MM.1S (cell line): ENCODE measurements at regions not wholly inside any gene's neighbourhood (a gene's known extent, or its start where the extent isn't known, plus 50 kb on each side); places are given as distances from the start of the nearest gene placed in this dataset.
A peak's percentile ranks its signal among the peaks of the same experiment; 100 is the strongest.
"Not testable (repeated sequence)": the region's sequence is repeated elsewhere in the genome, so short reads cannot be mapped to it uniquely, and the experiment has no call there.

Source experiments
- DNase-seq: peaks from one replicate; pipeline ENCODE4 v3.0.0-alpha.2; 2015
- H2AFZ ChIP-seq: fragments of 300-600 bp; sonication (generic); 2 replicates; pipeline ENCODE4 v1.6.0; 2016; ENCODE audit warnings: antibody characterized with exemption, low read length
- H3F3A ChIP-seq: fragments of 300-600 bp; sonication (generic); 2 replicates; pipeline ENCODE4 v1.6.1; 2016; ENCODE audit warnings: mild to moderate bottlenecking, antibody characterized with exemption, low read length, moderate library complexity, mixed read lengths; ENCODE audit not compliant: insufficient read depth
- H3K27ac ChIP-seq: fragments of 300-600 bp; sonication (generic); 2 replicates; pipeline ENCODE4 v1.5.1; 2016; ENCODE audit warnings: mild to moderate bottlenecking, low read length
- H3K27me3 ChIP-seq: fragments of 300-600 bp; sonication (generic); replicated peaks from 2 replicates; pipeline ENCODE4 v1.6.0; 2016; ENCODE audit warnings: low read length; ENCODE audit not compliant: insufficient read depth
- H3K36me3 ChIP-seq: fragments of 300-600 bp; sonication (generic); replicated peaks from 2 replicates; pipeline ENCODE4 v1.6.1; 2016; ENCODE audit warnings: mild to moderate bottlenecking, low read length, mixed read lengths; ENCODE audit not compliant: insufficient read depth
- H3K4me1 ChIP-seq: fragments of 300-600 bp; sonication (generic); 2 replicates; pipeline ENCODE4 v1.6.1; 2016; ENCODE audit warnings: low read length, mixed read lengths
- H3K4me2 ChIP-seq: fragments of 300-600 bp; sonication (generic); 2 replicates; pipeline ENCODE4 v1.6.0; 2016; ENCODE audit warnings: low read depth, low read length
- H3K4me3 ChIP-seq: fragments of 300-600 bp; sonication (generic); 2 replicates; pipeline ENCODE4 v1.5.1; 2016; ENCODE audit warnings: low read length, mixed read lengths
- H3K79me2 ChIP-seq: fragments of 300-600 bp; sonication (generic); 2 replicates; pipeline ENCODE4 v1.6.1; 2016; ENCODE audit warnings: mixed run types, low read length, mixed read lengths
- H3K9ac ChIP-seq: fragments of 300-600 bp; sonication (generic); 2 replicates; pipeline ENCODE4 v1.6.1; 2016; ENCODE audit warnings: low read length, mixed read lengths
- H3K9me2 ChIP-seq: fragments of 300-600 bp; sonication (generic); replicated peaks from 2 replicates; pipeline ENCODE4 v1.6.1; 2016; ENCODE audit warnings: mild to moderate bottlenecking, low read length, mixed read lengths; ENCODE audit not compliant: insufficient read depth
- H3K9me3 ChIP-seq: fragments of 300-600 bp; sonication (generic); replicated peaks from 2 replicates; pipeline ENCODE4 v1.6.1; 2016; ENCODE audit warnings: mild to moderate bottlenecking, low read length, mixed read lengths; ENCODE audit not compliant: insufficient read depth
- H4K20me1 ChIP-seq: fragments of 300-600 bp; sonication (generic); 2 replicates; pipeline ENCODE4 v1.6.1; 2016; ENCODE audit warnings: mild to moderate bottlenecking, low read length, moderate library complexity, mixed read lengths; ENCODE audit not compliant: insufficient read depth
- EZH2 ChIP-seq: fragments of 300-600 bp; sonication (generic); optimal IDR thresholded peaks from 2 replicates; pipeline ENCODE3; 2017; ENCODE audit warnings: low read depth, mild to moderate bottlenecking, antibody characterized with exemption, low read length, mixed read lengths
- EZH2phosphoT487 ChIP-seq: fragments of 300-600 bp; sonication (generic); IDR thresholded peaks from 2 replicates; pipeline ENCODE4 v1.6.1; 2018; ENCODE audit warnings: antibody characterized with exemption, low read length
- TF ChIP-seq, protein P1 (sequence below): fragments of 300-600 bp; sonication (generic); IDR thresholded peaks from 2 replicates; pipeline ENCODE4 v1.5.1; 2016; ENCODE audit warnings: antibody characterized with exemption, low read length, mixed read lengths

DNA sequence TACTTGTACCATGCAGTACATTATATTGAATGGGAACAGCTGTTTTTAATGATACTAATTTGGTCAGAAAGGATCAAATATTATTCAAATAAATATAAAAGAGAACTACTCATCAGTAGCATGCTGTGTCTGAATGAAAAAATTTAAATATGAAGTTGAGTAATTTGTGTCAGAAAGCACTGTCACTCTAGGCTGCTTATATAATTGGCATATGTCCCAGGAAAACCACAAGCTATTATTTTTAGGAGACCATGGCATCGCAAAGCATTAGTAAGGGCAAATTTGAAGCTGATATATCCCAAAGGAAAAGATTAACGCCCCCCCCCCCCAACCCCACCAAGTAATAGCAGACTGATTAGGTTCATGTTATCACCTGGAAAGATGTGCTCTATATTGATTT, 388.5 kb upstream of the SPANXN4 start:
- Histone ChIP-seq H3K4me3 (no peak overlapping the region), H3K79me2 (no peaks in the 10 kb centered on the region), H3K9me2 (no peaks in the 10 kb centered on the region), H4K20me1 (no peaks in the 10 kb centered on the region), H3K4me2 (no peak overlapping the region), H3K36me3 (no peaks in the 10 kb centered on the region), H3K27ac (no peak overlapping the region), H3K27me3 (no peaks in the 10 kb centered on the region), H3K9ac (no peak overlapping the region), H2AFZ (no peak overlapping the region), H3K9me3 (no peaks in the 10 kb centered on the region), H3K4me1 (no peaks in the 10 kb centered on the region), H3F3A (no peaks in the 10 kb centered on the region)
- no peak for DNase-seq
- TF ChIP-seq EZH2: no peak
- TF ChIP-seq, protein P1, sequence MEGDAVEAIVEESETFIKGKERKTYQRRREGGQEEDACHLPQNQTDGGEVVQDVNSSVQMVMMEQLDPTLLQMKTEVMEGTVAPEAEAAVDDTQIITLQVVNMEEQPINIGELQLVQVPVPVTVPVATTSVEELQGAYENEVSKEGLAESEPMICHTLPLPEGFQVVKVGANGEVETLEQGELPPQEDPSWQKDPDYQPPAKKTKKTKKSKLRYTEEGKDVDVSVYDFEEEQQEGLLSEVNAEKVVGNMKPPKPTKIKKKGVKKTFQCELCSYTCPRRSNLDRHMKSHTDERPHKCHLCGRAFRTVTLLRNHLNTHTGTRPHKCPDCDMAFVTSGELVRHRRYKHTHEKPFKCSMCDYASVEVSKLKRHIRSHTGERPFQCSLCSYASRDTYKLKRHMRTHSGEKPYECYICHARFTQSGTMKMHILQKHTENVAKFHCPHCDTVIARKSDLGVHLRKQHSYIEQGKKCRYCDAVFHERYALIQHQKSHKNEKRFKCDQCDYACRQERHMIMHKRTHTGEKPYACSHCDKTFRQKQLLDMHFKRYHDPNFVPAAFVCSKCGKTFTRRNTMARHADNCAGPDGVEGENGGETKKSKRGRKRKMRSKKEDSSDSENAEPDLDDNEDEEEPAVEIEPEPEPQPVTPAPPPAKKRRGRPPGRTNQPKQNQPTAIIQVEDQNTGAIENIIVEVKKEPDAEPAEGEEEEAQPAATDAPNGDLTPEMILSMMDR: no peak
- TF ChIP-seq EZH2phosphoT487: no peak

DNA sequence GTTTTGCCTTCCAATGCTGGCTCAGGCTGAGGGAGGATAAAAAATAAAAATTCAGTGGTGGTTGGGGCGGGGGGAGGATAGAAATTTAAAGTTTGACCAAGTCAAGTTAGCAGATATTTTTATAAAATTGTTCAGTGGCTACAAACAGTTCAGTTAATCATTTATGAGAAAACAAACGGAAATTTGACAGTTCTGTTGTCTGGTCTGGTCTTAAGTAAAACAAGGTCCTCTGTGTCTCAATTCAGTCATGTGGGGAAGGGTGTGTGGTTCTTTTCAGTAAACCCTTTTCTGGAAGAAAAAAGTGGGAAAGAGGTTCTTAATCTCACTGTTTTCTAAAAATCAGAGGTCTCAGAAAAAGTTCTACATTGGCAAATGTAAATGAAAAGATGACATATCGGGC, 409.1 kb upstream of the SPANXN4 start:
- H3K36me3 ChIP-seq: no peaks in the 10 kb centered on the region
- H2AFZ ChIP-seq: no peak overlapping the region
- H3K9me2 ChIP-seq: no peaks in the 10 kb centered on the region
- DNase-seq: no peak
- H3K4me1 ChIP-seq: no peaks in the 10 kb centered on the region
- TF ChIP-seq EZH2phosphoT487 (no peak), EZH2 (no peak)
- TF ChIP-seq, protein P1: no peak
- no peaks in the 10 kb centered on the region for H3K79me2 ChIP-seq
- no peak overlapping the region for H3K4me3 ChIP-seq
- H4K20me1 ChIP-seq: no peaks in the 10 kb centered on the region
- no peaks in the 10 kb centered on the region for H3K27me3 ChIP-seq
- H3F3A ChIP-seq: no peaks in the 10 kb centered on the region
- H3K9me3 ChIP-seq: no peaks in the 10 kb centered on the region
- H3K4me2 ChIP-seq: no peak overlapping the region
- no peak overlapping the region for H3K9ac ChIP-seq
- no peak overlapping the region for H3K27ac ChIP-seq

DNA sequence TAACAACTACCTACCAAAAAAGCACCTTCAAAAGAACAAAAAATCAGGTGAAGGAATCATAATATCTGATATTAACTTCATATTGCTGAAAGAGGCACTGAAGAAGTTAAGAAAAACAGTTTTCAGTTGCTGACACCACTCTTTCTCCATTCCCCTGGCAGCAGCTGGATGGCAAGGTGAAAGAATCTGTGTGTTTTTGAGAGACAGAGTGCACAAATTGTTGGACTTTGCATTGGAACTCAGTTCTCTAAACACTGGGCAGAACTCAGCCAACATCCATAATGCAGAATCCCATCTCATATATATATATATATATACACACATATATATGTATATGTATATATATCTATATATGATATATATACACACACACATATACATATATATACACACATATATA, 408.3 kb upstream of the MAGEC2 start:
- H3K4me3 ChIP-seq: no peak overlapping the region
- no peaks in the 10 kb centered on the region for H3K36me3 ChIP-seq
- no peak overlapping the region for H3K4me2 ChIP-seq
- no peaks in the 10 kb centered on the region for H3K79me2 ChIP-seq
- H2AFZ ChIP-seq: no peak overlapping the region
- no peak for DNase-seq
- H3F3A ChIP-seq: no peaks in the 10 kb centered on the region
- H3K4me1 ChIP-seq: no peaks in the 10 kb centered on the region
- H4K20me1 ChIP-seq: no peaks in the 10 kb centered on the region
- H3K9me3 ChIP-seq: no peaks in the 10 kb centered on the region
- no peak overlapping the region for H3K27ac ChIP-seq
- no peak overlapping the region for H3K9ac ChIP-seq
- TF ChIP-seq EZH2 (no peak), EZH2phosphoT487 (no peak)
- TF ChIP-seq, protein P1: no peak
- H3K9me2 ChIP-seq: no peaks in the 10 kb centered on the region
- H3K27me3 ChIP-seq: no peaks in the 10 kb centered on the region

DNA sequence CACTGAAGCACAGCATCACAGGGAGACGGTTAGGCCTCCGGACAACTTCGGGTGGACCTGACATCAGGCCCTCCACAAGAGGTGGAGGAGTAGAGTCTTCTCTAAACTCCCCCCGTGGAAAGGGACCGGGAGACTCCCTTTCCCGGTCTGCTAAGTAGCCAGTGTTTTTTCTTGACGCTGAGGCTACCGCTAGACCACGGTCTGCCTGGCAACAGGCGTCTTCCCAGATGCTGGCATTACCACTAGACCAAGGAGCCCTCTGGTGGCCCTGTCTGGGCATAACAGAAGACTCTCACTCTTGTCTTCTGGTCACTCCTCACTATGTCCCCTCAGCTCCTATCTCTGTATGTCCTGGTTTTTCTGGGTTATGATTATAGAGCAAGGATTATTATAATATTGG, 401.5 kb upstream of the MAGEC2 start:
- not testable (repeated sequence) for H3K9ac ChIP-seq, DNase-seq, H3K27me3 ChIP-seq, H3K4me3 ChIP-seq, H3K79me2 ChIP-seq, H3K4me1 ChIP-seq, H3K27ac ChIP-seq, H3F3A ChIP-seq, H3K4me2 ChIP-seq, H3K9me2 ChIP-seq, H3K9me3 ChIP-seq, H2AFZ ChIP-seq, H3K36me3 ChIP-seq, H4K20me1 ChIP-seq
- TF ChIP-seq, protein P1: peak; percentile 21
